Heart right ventricle (tissue), 16 donors: ENCODE measurements at regions not wholly inside any gene's neighbourhood (a gene's known extent, or its start where the extent isn't known, plus 50 kb on each side); places are given as distances from the start of the nearest gene placed in this dataset.

Experiments used
- ATAC-seq, 8 donors: fragments of 200-7000 bp; cut with Tn5 transposase; one replicate each; pipeline ENCODE4 v1.9.1; 2020; ENCODE audit warnings: mild to moderate bottlenecking in 8 of 8, moderate library complexity in 8 of 8, moderate number of reproducible peaks in 1 of 8
- DNase-seq, 2 donors: peaks; one replicate each; pipeline ENCODE4 v3.0.0-alpha.2; 2020
- H3K27ac ChIP-seq, 10 donors: fragments of 200-600 bp; sonication (generic) in 2 of 10; one replicate each; pipeline versions ENCODE4 v1.5.0 to v1.8.0; 2020 to 2022; ENCODE audit warnings: mild to moderate bottlenecking in 3 of 10
- H3K27me3 ChIP-seq, 7 donors: fragments of 200-600 bp; one replicate each; pipeline ENCODE4 v1.8.0; 2021 to 2022; ENCODE audit warnings: mild to moderate bottlenecking in 2 of 7
- H3K36me3 ChIP-seq, 9 donors: fragments of 200-600 bp; sonication (generic) in 1 of 9; one replicate each; pipeline versions ENCODE4 v1.5.0 to v1.8.0; 2020 to 2022; ENCODE audit warnings: mild to moderate bottlenecking in 2 of 9
- H3K4me1 ChIP-seq, 9 donors: fragments of 200-600 bp; sonication (generic) in 1 of 9; one replicate each; pipeline versions ENCODE4 v1.5.0 to v1.8.0; 2020 to 2022; ENCODE audit warnings: mild to moderate bottlenecking in 4 of 9
- H3K4me3 ChIP-seq, 10 donors: fragments of 200-600 bp; sonication (generic) in 2 of 10; one replicate each; pipeline versions ENCODE4 v1.5.0 to v1.8.0; 2020 to 2022; ENCODE audit warnings: mild to moderate bottlenecking in 7 of 10, moderate library complexity in 2 of 10
- H3K9me3 ChIP-seq, 11 donors: fragments of 200-600 bp in 10 of 11; sonication (generic) in 2 of 11; one replicate each; pipeline versions ENCODE4 v1.5.0 to v1.8.0; 2013 to 2022; ENCODE audit warnings: mild to moderate bottlenecking in 2 of 11, control low read depth in 1 of 11, moderate library complexity in 1 of 11
- WGBS, 2 donors: extraction: QIAGEN DNeasy Blood & Tissue Kit; methylation state at CpG; one replicate each; pipeline ENCODE4 v1.1.7; 2013; ENCODE audit warnings: inconsistent platforms in 1 of 2; 5-methylcytosine and 5-hydroxymethylcytosine counted together
- intact Hi-C, 10 donors: fragments of 100-400 bp; cut with DNase I; formaldehyde crosslinking; loops; one replicate each; pipeline versions ENCODE4 v1.11.1 to v1.14.2; 2022
- TF ChIP-seq, protein P1 (sequence below), 9 donors: fragments of 200-600 bp; sonication (generic) in 2 of 9; IDR thresholded peaks; one replicate each; pipeline versions ENCODE4 v1.5.0 to v1.8.0; 2021 to 2022; ENCODE audit warnings: antibody characterized with exemption in 9 of 9, mild to moderate bottlenecking in 5 of 9, moderate library complexity in 1 of 9
- donor health status: Arrhythmogenic right ventricular cardiomyopathy.
- donor health status: ischemic (EF 13 %, LVEDD 7.1; RV severe dilation, severe dysfunction).
- donor health status: healthy with polysubstance abuse.
- donor health status: DM: no; HTN: yes; CAD: no.
- donor health status: DM: no; HTN: no; CAD: no.
- donor health status: ischemic (EF 25% LVEDD 6.9; RV normal size, moderate dysfunction).
- donor health status: ischemic (EF 25% LVEDD 5.7; RV mildly dilated, moderate dysfunction).
- donor health status: healthy.
- donor health status: DM: yes; HTN: yes; CAD: no.
- donor health status: Ischemic cardiomyopathy.
- donor health status: ischemic (EF 35%, LVEDD 5.7; RV mildly dilated, moderate dysfunction).
- donor health status: nonischemic (EF 11% LVEDD 7.7; RV severe dilation, severe dysfunction).
- donor health status: DM: yes; HTN: yes; CAD: no.
- donor health status: PGD.
- donor health status: ischemic (EF 29% LVEDD 5.4; RV normal size, mild dysfunction).
- donor health status: nonischemic (EF 23%, LVEDD 6.1; RV moderate dilation, normal function).

DNA sequence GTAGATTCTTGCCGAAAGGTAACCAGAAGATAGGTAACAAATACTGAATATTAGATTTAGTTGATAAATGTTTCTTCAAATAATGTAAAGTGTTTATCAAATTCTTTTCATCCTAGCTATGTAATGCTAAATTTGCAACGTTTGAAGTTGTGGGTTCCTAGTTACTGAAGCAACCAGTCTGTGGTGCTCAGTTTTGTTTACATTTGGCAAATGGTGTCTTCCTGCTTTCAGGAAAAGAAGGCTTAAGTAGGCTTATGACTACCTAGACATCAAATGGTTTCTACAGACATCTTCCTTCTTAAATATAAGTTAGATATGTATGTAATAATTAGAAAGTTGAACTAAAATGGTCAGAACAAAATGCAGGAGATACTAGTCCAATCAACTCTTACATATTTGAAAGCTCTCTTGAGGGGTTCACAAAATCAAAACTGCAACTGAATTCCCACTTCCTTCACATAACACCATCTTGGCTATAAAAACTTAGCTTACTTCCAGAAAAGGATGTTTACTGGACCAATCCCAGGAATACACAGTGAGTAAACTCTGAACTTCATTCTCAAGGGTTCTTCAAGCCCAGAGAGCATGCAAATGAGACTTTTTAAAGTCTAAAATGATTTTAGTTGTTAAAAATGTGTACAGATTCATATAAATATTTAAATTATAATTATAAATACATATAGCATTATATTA is 125.7 kb upstream of the ITGA1 start:
- no peak for ATAC-seq
- H3K4me3 ChIP-seq: no peak overlapping the region
- TF ChIP-seq, protein P1, sequence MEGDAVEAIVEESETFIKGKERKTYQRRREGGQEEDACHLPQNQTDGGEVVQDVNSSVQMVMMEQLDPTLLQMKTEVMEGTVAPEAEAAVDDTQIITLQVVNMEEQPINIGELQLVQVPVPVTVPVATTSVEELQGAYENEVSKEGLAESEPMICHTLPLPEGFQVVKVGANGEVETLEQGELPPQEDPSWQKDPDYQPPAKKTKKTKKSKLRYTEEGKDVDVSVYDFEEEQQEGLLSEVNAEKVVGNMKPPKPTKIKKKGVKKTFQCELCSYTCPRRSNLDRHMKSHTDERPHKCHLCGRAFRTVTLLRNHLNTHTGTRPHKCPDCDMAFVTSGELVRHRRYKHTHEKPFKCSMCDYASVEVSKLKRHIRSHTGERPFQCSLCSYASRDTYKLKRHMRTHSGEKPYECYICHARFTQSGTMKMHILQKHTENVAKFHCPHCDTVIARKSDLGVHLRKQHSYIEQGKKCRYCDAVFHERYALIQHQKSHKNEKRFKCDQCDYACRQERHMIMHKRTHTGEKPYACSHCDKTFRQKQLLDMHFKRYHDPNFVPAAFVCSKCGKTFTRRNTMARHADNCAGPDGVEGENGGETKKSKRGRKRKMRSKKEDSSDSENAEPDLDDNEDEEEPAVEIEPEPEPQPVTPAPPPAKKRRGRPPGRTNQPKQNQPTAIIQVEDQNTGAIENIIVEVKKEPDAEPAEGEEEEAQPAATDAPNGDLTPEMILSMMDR (IDR thresholded peaks at IDR 0.05): no peak
- no peaks in the 10 kb centered on the region for H3K36me3 ChIP-seq
- DNase-seq: no peak
- 61 to 62% methylated on average over 2 of the region's 2 CpGs for WGBS, 2 donors
- H3K27ac ChIP-seq: no peak overlapping the region
- H3K27me3 ChIP-seq: peaks cover 0 to under 1% (median 0%) of the 10 kb centered on the region in 7 donors
- H3K4me1 ChIP-seq: peaks cover 0 to 24% (median 11%) of the 10 kb centered on the region in 9 donors
- no peaks in the 10 kb centered on the region for H3K9me3 ChIP-seq
- intact Hi-C loops: loop anchor here in 2 of 10 donors (5.0 to 10.0 kb wide), 3 partner anchors 253 to 1695 kb away; no protein-coding TSS in a partner anchor

DNA sequence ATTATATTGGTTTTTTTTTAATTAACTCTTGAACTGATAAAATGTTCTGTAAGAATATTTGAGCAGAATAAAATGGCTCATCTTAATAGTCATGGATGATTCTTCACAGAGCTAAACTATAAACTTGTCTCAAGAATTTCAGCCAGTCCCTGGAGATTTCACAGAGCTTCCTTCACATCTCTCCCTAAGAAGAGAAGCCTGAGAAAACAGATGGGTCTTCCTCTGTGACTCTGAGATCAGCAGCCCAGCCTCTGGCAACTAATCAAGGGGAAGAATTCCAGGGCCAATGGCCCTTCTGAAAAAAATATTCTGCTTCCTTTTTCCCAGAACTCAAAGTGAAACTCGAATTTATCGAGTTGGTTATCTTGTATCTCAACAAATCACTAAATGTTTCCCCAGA is 122.2 kb upstream of the ITGA1 start:
- intact Hi-C loops: loop anchor here in 1 of 10 donors (10.0 kb wide), 2 partner anchors 249 to 429 kb away; no protein-coding TSS in a partner anchor

DNA sequence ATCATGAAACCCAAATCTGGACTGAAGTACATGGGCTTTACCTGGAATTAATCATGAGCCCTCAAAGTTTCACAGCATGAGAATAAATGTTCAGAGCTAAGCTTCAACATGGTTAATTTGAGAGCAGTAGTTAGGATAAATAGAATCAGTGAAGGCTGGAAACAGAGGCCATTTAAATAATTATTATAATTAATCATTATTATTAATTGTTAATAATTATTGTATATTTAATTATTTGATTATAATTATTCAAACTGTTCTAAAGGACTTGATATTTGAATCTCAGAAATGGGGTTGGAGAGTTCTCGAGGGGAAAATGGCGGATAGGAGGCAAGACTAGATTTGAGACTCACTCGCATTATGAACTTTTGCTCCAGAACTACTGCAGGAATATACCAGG is 119.6 kb upstream of the ITGA1 start:
- no peak for DNase-seq
- peaks cover 0 to 21% (median 7%) of the 10 kb centered on the region in 9 donors for H3K4me1 ChIP-seq
- H3K9me3 ChIP-seq: no peaks in the 10 kb centered on the region
- no peak for ATAC-seq
- WGBS, 2 donors: 97 to 99% methylated on average over 3 of the region's 3 CpGs
- TF ChIP-seq, protein P1 (IDR thresholded peaks at IDR 0.05): no peak
- H3K27ac ChIP-seq: no peak overlapping the region
- H3K36me3 ChIP-seq: no peaks in the 10 kb centered on the region
- H3K27me3 ChIP-seq: no peaks in the 10 kb centered on the region
- no peak overlapping the region for H3K4me3 ChIP-seq
- intact Hi-C loops: loop anchor here in 1 of 10 donors (10.0 kb wide), 2 partner anchors 247 to 427 kb away; no protein-coding TSS in a partner anchor

More for the DNA sequence above, 122.2 kb upstream of the ITGA1 start:
- no peaks in the 10 kb centered on the region for H3K9me3 ChIP-seq
- H3K27me3 ChIP-seq: no peaks in the 10 kb centered on the region
- H3K4me3 ChIP-seq: peak overlapping the region in 3 of 10 donors; percentile 5 to 14 (median 8)
- no peaks in the 10 kb centered on the region for H3K36me3 ChIP-seq
- peak in 1 of 2 donors; percentile 64 for DNase-seq
- TF ChIP-seq, protein P1 (IDR thresholded peaks at IDR 0.05): no peak
- peak overlapping the region in 7 of 10 donors; percentile 2 to 71 (median 56) for H3K27ac ChIP-seq
- H3K4me1 ChIP-seq: peaks cover 0 to 24% (median 11%) of the 10 kb centered on the region in 9 donors
- peak in 7 of 8 donors; percentile 59 to 91 (median 83) for ATAC-seq
- WGBS, 2 donors: 24 to 36% methylated on average over 2 of the region's 2 CpGs

DNA sequence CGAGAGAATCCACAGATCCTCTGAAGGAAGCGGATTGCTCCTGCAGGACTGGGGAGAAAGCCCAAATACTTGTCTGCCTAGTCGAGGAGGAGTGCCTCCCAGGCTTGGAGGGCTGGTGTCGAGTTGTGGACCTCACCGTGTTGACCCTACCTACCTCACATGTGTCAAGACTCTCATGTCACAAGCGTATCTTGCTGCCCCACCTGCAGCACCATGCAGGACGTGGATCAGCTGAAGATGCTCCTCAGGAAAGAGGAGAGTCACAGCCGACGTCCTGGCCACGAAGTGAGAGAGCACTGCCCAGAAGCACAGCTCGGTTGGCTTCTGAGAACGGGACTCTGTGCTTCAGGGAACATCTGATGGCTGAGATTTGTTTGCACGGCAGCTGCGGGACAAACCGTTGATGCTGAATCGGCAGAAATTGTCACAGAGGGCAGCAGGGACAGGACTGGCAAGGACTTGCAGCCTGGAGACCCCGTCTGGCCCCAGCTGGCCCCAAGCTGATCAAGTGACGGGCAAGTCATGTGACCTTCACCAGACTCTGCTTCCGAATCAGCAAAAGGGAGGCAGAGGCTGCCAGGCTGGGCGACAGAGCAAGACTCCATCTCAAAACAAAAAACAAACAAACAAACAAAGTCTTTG is 119.1 kb upstream of the ITGA1 start:
- intact Hi-C loops: loop anchor here in 1 of 10 donors (10.0 kb wide), 2 partner anchors 246 to 426 kb away; no protein-coding TSS in a partner anchor
- TF ChIP-seq, protein P1 (IDR thresholded peaks at IDR 0.05): no peak
- H3K36me3 ChIP-seq: no peaks in the 10 kb centered on the region
- peak in 1 of 8 donors; percentile 22 for ATAC-seq
- DNase-seq: peak in 1 of 2 donors; percentile 13
- no peaks in the 10 kb centered on the region for H3K9me3 ChIP-seq
- WGBS, 2 donors: 83 to 85% methylated on average over 20 of the region's 20 CpGs
- no peak overlapping the region for H3K4me3 ChIP-seq
- H3K27ac ChIP-seq: no peak overlapping the region
- no peaks in the 10 kb centered on the region for H3K27me3 ChIP-seq
- peaks cover 0 to 19% (median 7%) of the 10 kb centered on the region in 9 donors for H3K4me1 ChIP-seq
